CD4-positive, alpha-beta memory T cell (primary cell): ENCODE measurements at regions not wholly inside any gene's neighbourhood (a gene's known extent, or its start where the extent isn't known, plus 50 kb on each side); places are given as distances from the start of the nearest gene placed in this dataset.
"Not testable (repeated sequence)": the region's sequence is repeated elsewhere in the genome, so short reads cannot be mapped to it uniquely, and the experiment has no call there.

ENCODE experiments used
- CTCF ChIA-PET: fragments of 350-600 bp; sonication (Branson Sonifier 250); formaldehyde crosslinking; loops from one replicate; lab custom pipeline; 2021; ENCODE audit warnings: inconsistent platforms; ENCODE audit not compliant: partially characterized antibody; lab: Charles Lee
- POLR2A ChIA-PET: fragments of 350-600 bp; sonication (Branson Sonifier 250); formaldehyde crosslinking; loops from one replicate; lab custom pipeline; 2021; ENCODE audit not compliant: partially characterized antibody; lab: Charles Lee
- DNase-seq, 5 donors: peaks; one replicate each; pipeline versions ENCODE4 v3.0.0 to v3.0.0-alpha.2; 2020 to 2022; ENCODE audit warnings: mixed read lengths in 1 of 5
- H3K27ac ChIP-seq: one replicate; pipeline ENCODE4 v1.7.0; 2013; ENCODE audit warnings: low read depth, low read length
- H3K27me3 ChIP-seq: 2 replicates; pipeline ENCODE4 v1.7.0; 2013; ENCODE audit warnings: mild to moderate bottlenecking, low read length, moderate library complexity; ENCODE audit not compliant: insufficient read depth
- H3K36me3 ChIP-seq: 2 replicates; pipeline ENCODE4 v1.7.0; 2013; ENCODE audit warnings: mild to moderate bottlenecking, low read length, moderate library complexity; ENCODE audit not compliant: insufficient read depth
- H3K4me1 ChIP-seq: 2 replicates; pipeline ENCODE4 v1.7.0; 2013; ENCODE audit warnings: mild to moderate bottlenecking, low read length, moderate library complexity; ENCODE audit not compliant: insufficient read depth
- H3K4me3 ChIP-seq, 2 donors: one replicate each; pipeline ENCODE4 v1.7.0; 2013; ENCODE audit warnings: low read length in 2 of 2, mild to moderate bottlenecking in 1 of 2
- H3K9me3 ChIP-seq, 2 donors: one replicate each; pipeline ENCODE4 v1.7.0; 2013; ENCODE audit warnings: low read length in 2 of 2, control low read depth in 1 of 2; ENCODE audit not compliant: control insufficient read depth in 1 of 2
- H3K27ac Mint-ChIP-seq, 7 donors: one replicate each; pipeline ENCODE4 v1.8.0; 2020 to 2021; ENCODE audit warnings: mixed read lengths in 7 of 7, mild to moderate bottlenecking in 6 of 7, inconsistent platforms in 3 of 7, moderate library complexity in 3 of 7
- H3K27me3 Mint-ChIP-seq, 2 donors: one replicate each; pipeline ENCODE4 v1.8.0; 2020 to 2021; ENCODE audit warnings: mixed read lengths in 2 of 2
- H3K36me3 Mint-ChIP-seq, 2 donors: one replicate each; pipeline ENCODE4 v1.8.0; 2020 to 2021; ENCODE audit warnings: mixed read lengths in 2 of 2, inconsistent platforms in 1 of 2, mild to moderate bottlenecking in 1 of 2
- H3K4me1 Mint-ChIP-seq, 4 donors: one replicate each; pipeline ENCODE4 v1.8.0; 2020 to 2021; ENCODE audit warnings: mixed read lengths in 4 of 4, mild to moderate bottlenecking in 1 of 4
- H3K4me3 Mint-ChIP-seq, 8 donors: one replicate each; pipeline ENCODE4 v1.8.0; 2020 to 2021; ENCODE audit warnings: mixed read lengths in 8 of 8, mild to moderate bottlenecking in 7 of 8, moderate library complexity in 6 of 8, inconsistent platforms in 3 of 8
- H3K9me3 Mint-ChIP-seq, 8 donors: one replicate each; pipeline ENCODE4 v1.8.0; 2020 to 2021; ENCODE audit warnings: mixed read lengths in 8 of 8, mild to moderate bottlenecking in 5 of 8, inconsistent platforms in 3 of 8, moderate library complexity in 1 of 8
- intact Hi-C: fragments of 100-400 bp; cut with micrococcal nuclease; formaldehyde crosslinking; loops from one replicate; pipeline ENCODE4 v1.15.1; 2023

DNA sequence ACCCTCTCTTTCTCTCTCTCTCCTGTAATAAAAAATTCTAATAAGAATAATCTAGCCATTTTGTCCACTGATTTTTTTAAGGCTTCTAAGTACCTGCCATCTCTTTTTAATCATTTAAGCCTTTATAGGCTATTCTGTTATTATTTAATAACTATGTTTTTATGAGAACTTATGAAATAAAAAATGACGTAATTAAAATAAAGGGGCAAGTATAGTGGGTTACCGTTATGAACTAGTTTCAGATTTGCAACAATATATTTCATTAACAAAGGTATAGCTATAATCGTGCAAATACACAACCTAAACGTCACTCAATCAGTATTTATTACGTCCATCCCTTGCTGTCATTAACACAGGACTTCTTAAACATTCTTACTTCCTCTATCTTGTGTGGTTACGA lies 1382.2 kb downstream of the KHDRBS2 start:
- H3K4me3 ChIP-seq, H3K9me3 ChIP-seq, H3K36me3 Mint-ChIP-seq, H3K4me3 Mint-ChIP-seq, H3K4me1 Mint-ChIP-seq, H3K36me3 ChIP-seq, H3K27ac ChIP-seq, H3K27me3 Mint-ChIP-seq, intact Hi-C loops, CTCF ChIA-PET, H3K27ac Mint-ChIP-seq, H3K4me1 ChIP-seq, DNase-seq, POLR2A ChIA-PET, H3K27me3 ChIP-seq: not testable (repeated sequence)
- H3K9me3 Mint-ChIP-seq, result peaks cover 3 to 26% (median 8%) of the 10 kb centered on the region in 8 donors

DNA sequence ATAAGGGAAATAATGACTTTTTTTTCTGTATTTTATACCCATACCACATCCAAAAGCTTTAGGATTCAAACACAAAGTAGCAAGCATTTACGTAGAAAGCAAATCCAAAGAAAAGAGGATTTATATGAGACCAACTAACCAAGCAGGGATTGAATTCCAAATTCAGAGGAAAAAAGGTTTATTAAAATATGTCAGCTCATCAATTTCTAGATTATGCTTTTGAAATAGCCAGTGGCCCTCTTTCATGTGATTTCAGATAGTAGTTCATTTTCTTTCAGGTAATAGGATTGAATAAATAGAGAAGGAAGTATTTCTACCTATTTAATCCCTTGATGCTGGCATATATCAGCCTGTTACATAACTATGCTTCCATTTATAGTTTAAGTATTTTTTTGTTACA lies 1392.7 kb downstream of the KHDRBS2 start:
- H3K36me3 ChIP-seq, intact Hi-C loops, POLR2A ChIA-PET, H3K4me3 Mint-ChIP-seq, H3K27me3 Mint-ChIP-seq, DNase-seq, H3K4me1 Mint-ChIP-seq, CTCF ChIA-PET, H3K36me3 Mint-ChIP-seq, H3K27ac Mint-ChIP-seq, H3K9me3 ChIP-seq, H3K4me1 ChIP-seq, H3K27ac ChIP-seq, H3K4me3 ChIP-seq, H3K27me3 ChIP-seq: not testable (repeated sequence)
- H3K9me3 Mint-ChIP-seq, result peaks cover 0 to 12% (median 5%) of the 10 kb centered on the region in 8 donors

DNA sequence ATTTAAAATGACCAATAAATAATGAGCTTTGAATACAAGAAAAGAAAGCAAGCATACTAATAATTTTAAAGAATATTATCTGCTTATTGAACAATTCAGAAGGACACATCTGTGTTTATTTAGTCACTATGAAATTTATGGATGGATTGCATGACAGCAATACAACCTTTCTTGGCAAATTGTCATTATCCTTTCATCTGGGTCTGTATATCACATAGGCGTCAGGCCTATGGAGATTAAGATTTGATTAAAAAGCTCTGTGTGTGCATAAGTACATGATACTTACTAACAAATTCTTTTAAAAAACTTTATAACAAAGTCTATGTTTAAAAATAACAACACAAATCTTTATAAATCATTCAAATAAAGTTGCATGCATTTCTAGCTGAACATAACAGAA lies 1394.4 kb downstream of the KHDRBS2 start:
- Histone ChIP-seq H3K27ac (no peak overlapping the region), H3K27me3 (no peaks in the 10 kb centered on the region), H3K36me3 (no peaks in the 10 kb centered on the region), H3K4me3 (no peak overlapping the region), H3K9me3 (no peaks in the 10 kb centered on the region), H3K4me1 (no peaks in the 10 kb centered on the region)
- Mint-ChIP-seq H3K9me3 (peaks cover 0 to 19% (median 9%) of the 10 kb centered on the region in 8 donors), H3K27ac (no peak overlapping the region), H3K4me1 (no peaks in the 10 kb centered on the region), H3K27me3 (no peaks in the 10 kb centered on the region), H3K4me3 (no peak overlapping the region), H3K36me3 (no peaks in the 10 kb centered on the region)
- intact Hi-C loops, result no loop called here
- ChIA-PET CTCF (no interaction called here), POLR2A (no interaction called here)
- no peak for DNase-seq

DNA sequence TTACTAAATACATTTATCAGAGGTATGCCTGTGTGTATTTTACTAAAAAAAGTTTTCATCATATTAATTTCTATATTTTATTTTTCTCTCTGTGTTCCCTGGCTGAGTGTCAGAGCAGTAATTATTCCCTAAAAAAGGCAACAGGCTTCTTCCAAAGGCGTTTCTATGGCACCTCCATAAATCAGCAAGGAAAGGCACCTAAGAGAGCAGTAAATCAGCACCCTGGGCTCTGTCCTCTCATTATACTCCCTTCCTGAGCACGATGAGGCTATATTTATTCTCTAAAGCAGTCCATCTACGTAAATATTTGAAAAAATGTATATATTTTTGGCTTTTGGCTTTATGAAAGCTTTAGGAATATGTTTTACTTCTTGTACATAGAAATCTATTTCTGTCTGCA lies 1408.6 kb downstream of the KHDRBS2 start:
- H3K27me3 ChIP-seq, intact Hi-C loops, H3K4me1 ChIP-seq, CTCF ChIA-PET, H3K27ac Mint-ChIP-seq, DNase-seq, H3K27me3 Mint-ChIP-seq, H3K27ac ChIP-seq, POLR2A ChIA-PET, H3K4me3 Mint-ChIP-seq, H3K4me3 ChIP-seq, H3K9me3 ChIP-seq, H3K4me1 Mint-ChIP-seq, H3K36me3 Mint-ChIP-seq, H3K36me3 ChIP-seq: not testable (repeated sequence)
- H3K9me3 Mint-ChIP-seq, result peaks cover 0 to 16% (median 10%) of the 10 kb centered on the region in 8 donors

DNA sequence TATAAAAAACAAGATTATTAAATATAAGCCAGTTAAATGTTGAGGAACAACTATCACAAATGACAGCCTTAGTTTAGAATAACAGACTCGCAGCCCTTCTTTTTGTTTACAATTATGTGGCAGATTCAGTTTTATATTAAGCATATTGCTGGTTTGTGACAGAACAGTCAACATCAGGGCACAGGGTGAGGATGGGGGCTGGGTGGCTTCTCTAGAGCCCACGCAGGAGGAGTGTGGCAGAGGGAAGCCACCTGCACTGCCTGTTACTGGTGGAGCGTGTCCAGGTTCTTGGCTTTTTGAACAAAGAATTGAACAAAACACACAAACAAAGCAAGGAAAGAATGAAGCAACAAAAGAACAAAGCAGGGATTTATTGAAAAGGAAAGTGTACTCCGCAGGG lies 1415.2 kb downstream of the KHDRBS2 start:
- H3K27ac Mint-ChIP-seq, H3K36me3 Mint-ChIP-seq, H3K4me1 Mint-ChIP-seq, DNase-seq, H3K27me3 ChIP-seq, H3K4me3 Mint-ChIP-seq, POLR2A ChIA-PET, H3K4me3 ChIP-seq, intact Hi-C loops, H3K27ac ChIP-seq, H3K4me1 ChIP-seq, H3K9me3 ChIP-seq, H3K36me3 ChIP-seq, CTCF ChIA-PET, H3K27me3 Mint-ChIP-seq: not testable (repeated sequence)
- peaks cover 0 to 24% (median 10%) of the 10 kb centered on the region in 8 donors for H3K9me3 Mint-ChIP-seq

DNA sequence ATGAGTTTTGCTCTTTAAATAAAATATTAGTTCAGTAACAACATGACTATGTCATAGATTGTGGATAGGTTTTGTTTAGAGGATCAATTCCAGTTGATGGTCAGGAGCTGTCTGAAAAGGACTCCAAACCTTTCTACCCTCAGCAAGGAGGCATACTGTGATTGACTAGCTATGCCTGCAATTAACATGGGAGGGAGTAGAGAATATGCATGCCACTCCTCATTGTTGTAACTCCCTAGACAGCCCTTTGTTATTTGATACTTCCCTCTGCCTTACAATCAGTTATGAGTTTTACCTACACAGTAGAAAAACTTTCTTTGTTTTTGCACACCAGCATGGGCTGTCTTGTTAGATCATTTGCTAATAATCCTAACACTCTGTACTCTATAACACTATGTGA lies 1418.5 kb downstream of the KHDRBS2 start:
- ChIA-PET CTCF (no interaction called here), POLR2A (no interaction called here)
- Mint-ChIP-seq H3K27ac (no peak overlapping the region), H3K9me3 (peaks cover 0 to 17% (median 10%) of the 10 kb centered on the region in 8 donors), H3K27me3 (no peaks in the 10 kb centered on the region), H3K4me1 (no peaks in the 10 kb centered on the region), H3K36me3 (no peaks in the 10 kb centered on the region), H3K4me3 (no peak overlapping the region)
- no peaks in the 10 kb centered on the region for H3K27me3 ChIP-seq
- DNase-seq, result no peak
- no peak overlapping the region for H3K27ac ChIP-seq
- no peaks in the 10 kb centered on the region for H3K9me3 ChIP-seq
- no peaks in the 10 kb centered on the region for H3K4me1 ChIP-seq
- no peak overlapping the region for H3K4me3 ChIP-seq
- H3K36me3 ChIP-seq, result no peaks in the 10 kb centered on the region
- intact Hi-C loops, result no loop called here

DNA sequence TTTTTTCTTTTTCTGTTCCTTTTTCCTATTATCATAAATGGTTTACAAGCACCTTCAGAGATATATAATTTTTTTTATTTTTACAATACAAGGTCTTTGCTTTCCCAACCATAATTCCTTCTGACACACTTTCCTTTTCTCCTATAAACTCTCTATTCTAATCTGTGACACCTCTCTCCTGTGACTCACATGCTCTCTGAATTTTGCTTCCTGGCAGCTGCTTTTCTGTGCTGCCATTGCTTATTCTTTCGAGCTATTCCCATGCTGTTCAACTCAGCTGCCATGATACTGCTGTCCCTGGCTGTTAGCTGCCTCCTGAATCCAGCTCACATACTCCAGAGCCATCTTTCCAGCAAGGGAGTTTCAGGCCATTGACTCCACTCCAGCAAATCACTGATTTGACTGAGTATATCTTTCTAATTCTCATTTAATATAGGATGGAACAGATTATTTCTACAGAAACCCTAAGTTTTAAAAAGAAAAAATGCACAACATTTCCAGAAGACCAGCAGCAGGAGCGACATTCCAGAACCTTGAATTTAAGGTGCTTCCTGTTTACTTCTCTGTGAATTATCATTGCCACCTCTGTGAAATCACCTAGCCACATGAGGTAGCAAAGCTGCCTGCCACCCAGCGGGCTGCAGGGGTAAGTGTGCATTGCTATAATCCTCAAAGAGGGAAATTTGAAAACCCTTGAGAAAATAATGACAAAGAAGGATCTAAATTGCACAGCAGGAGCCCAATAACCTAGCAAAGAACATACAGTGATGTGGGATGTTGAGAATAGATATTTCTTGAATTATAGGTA lies 1442.6 kb downstream of the KHDRBS2 start:
- H3K36me3 Mint-ChIP-seq, H3K4me3 ChIP-seq, H3K4me3 Mint-ChIP-seq, H3K4me1 Mint-ChIP-seq, H3K9me3 ChIP-seq, intact Hi-C loops, H3K27me3 Mint-ChIP-seq, H3K27ac ChIP-seq, H3K36me3 ChIP-seq, H3K27ac Mint-ChIP-seq, H3K27me3 ChIP-seq, H3K4me1 ChIP-seq, CTCF ChIA-PET, POLR2A ChIA-PET, DNase-seq: not testable (repeated sequence)
- peaks cover 0 to 17% (median 6%) of the 10 kb centered on the region in 8 donors for H3K9me3 Mint-ChIP-seq
